AG04449 (cell line): ENCODE measurements at regions not wholly inside any gene's neighbourhood (a gene's known extent, or its start where the extent isn't known, plus 50 kb on each side); places are given as distances from the start of the nearest gene placed in this dataset.

Source experiments
- CTCF ChIA-PET: fragments of 350-600 bp; formaldehyde crosslinking; extraction: SDS; loops from one replicate; lab custom pipeline; 2021; ENCODE audit warnings: antibody characterized with exemption; lab: Yijun Ruan, JAX
- POLR2A ChIA-PET: fragments of 400-600, 350-600 bp; formaldehyde crosslinking; extraction: SDS; loops from one replicate; lab custom pipeline; 2020; ENCODE audit warnings: antibody characterized with exemption, inconsistent platforms; lab: Yijun Ruan, JAX
- DNase-seq: peaks from one replicate; pipeline ENCODE4 v3.0.0-alpha.2; 2010; ENCODE audit warnings: low read depth, low spot score
- H3K4me3 ChIP-seq: 2 replicates; pipeline ENCODE4 v1.5.1; 2011; ENCODE audit warnings: low read depth, mild to moderate bottlenecking, control low read depth, low read length
- CTCF ChIP-seq: IDR thresholded peaks from one replicate; pipeline ENCODE4 v1.5.1; 2011; ENCODE audit warnings: mild to moderate bottlenecking, moderate library complexity, low read length, control low read depth, inconsistent platforms; ENCODE audit not compliant: insufficient read depth; ENCODE audit errors: missing control alignments

GRCh38 chr17:71830866-71831265 is 290.0 kb upstream of the SOX9 start:
- ChIA-PET CTCF (no interaction called here), POLR2A (no interaction called here)
- TF ChIP-seq CTCF, result no peak
- DNase-seq, result no peak
- no peak overlapping the region for H3K4me3 ChIP-seq

DNA sequence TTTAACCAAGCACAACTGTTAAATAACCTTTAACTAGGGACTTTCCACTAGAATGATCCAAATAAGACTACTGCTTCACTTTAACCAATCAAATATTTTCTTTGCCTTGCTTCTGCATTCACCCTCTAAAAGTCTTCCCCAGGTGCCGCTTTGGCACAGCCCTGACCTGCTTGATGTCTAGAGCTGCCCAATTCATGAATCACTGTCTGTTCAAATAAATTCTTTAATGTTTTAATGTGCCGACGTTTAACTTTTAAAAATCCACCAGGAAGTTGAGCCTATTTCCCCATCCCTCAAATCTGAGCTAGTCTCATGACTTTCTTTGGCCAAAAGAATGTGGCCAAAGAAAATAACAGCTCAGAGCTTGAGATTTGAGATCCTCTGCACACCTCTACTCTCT is 277.8 kb upstream of the SOX9 start:
- no peak for DNase-seq
- ChIA-PET CTCF (no interaction called here), POLR2A (no interaction called here)
- TF ChIP-seq CTCF, result no peak
- no peak overlapping the region for H3K4me3 ChIP-seq

DNA sequence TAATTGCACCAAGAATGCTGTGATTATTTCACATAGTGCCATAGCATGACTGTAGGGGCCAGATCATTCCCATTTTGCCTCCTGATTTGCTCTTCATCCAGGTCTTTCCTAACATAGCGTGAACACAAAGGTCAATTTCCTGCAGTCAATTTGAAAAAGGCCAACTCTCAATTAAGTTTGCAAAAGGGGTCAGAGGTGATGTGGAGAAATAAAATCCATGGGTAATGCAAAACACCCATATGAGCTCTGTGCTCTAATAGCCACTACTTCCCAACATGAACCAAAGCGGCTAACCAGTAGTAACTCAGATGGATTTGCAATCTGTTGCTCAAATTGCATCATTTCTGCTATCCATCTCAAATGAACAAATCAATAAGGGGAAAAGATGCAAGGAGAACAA is 275.5 kb upstream of the SOX9 start:
- H3K4me3 ChIP-seq, result no peak overlapping the region
- no peak for TF ChIP-seq CTCF
- ChIA-PET CTCF (no interaction called here), POLR2A (no interaction called here)
- no peak for DNase-seq

DNA sequence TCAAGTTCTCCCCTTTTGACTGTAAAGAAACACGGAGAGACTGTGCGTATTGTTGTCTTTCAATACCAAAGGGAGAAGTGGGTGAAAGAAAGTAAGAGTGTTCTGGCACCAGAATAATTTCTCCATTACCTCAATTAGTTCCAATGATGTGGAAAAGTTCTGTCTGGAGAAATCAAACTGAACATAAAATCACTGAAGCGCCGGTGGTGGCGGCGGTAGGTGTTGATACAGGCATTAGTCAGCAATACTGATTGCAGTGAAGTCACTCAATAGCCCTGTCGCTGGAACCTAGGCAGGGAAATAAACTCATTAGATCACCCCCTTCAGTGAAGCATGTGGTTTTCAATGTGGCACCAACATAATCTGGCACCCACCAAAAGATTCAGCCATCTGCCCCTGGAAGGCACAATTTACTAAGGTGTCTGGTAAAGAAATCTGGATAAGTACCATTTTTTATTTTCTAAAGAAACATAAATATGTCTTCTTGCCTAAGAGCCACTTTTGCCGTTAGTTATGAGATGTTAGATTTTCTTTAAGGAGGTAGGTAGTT is 274.2 kb upstream of the SOX9 start:
- no peak for TF ChIP-seq CTCF
- ChIA-PET POLR2A (no interaction called here), CTCF (no interaction called here)
- H3K4me3 ChIP-seq, result no peak overlapping the region
- no peak for DNase-seq

GRCh38 chr17:71849783-71850768 is 270.7 kb upstream of the SOX9 start:
- no peak for DNase-seq
- CTCF ChIA-PET, result no interaction called here
- TF ChIP-seq CTCF, result no peak
- POLR2A ChIA-PET, result no interaction called here
- no peak overlapping the region for H3K4me3 ChIP-seq

- ChIA-PET CTCF (no interaction called here), POLR2A (no interaction called here)
- TF ChIP-seq CTCF, result no peak
- no peak overlapping the region for H3K4me3 ChIP-seq
- no peak for DNase-seq
Observed at GRCh38 chr17:71850812-71851211, 270.0 kb upstream of the SOX9 start.
